ENCODE measurements at regions not wholly inside any gene's neighbourhood (a gene's known extent, or its start where the extent isn't known, plus 50 kb on each side); places are given as distances from the start of the nearest gene placed in this dataset.

- H3K4me1 Mint-ChIP-seq = peaks cover 31% of the 10 kb centered on the region
- POLR2A ChIA-PET = interaction anchor here (0.6 kb wide), 1 partner anchor 63 kb away, joined by 3 read pairs; no protein-coding TSS in a partner anchor
- H3K4me3 Mint-ChIP-seq = no peak overlapping the region
- no peak overlapping the region for H3K27ac Mint-ChIP-seq
- CTCF ChIA-PET = interaction anchor here (0.6 to 2.7 kb wide), 8 partner anchors 10 to 806 kb away, joined by 3 to 11 read pairs (median 4); no protein-coding TSS in a partner anchor
- peaks cover 57% of the 10 kb centered on the region for H3K36me3 Mint-ChIP-seq (ENCODE audit: low read depth)
- DNase-seq = no peak
- H3K9me3 Mint-ChIP-seq = peaks cover 42% of the 10 kb centered on the region
- H3K27me3 Mint-ChIP-seq = no peaks in the 10 kb centered on the region
These were observed 286.0 kb upstream of the B3GALT2 start for GRCh38 chr1:193472430-193472829.

DNA sequence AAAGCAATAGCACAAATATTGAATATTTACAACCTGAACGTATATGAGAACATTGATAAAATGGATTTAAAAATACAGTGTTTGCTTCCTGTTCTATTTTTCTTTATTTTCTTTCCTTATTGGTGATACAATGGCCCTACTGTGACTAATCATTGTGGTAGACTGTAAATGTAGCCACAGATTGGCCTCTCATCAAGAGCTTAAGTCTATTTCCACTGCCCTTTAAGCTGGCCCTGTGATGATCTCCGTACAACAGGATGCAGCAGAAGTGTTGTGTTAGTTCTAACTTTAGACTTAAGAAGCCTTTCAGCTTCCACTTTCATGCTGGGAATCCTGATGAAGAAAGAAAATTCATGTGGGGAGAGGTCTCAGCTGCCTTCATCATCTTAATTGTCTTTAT lies 285.6 kb upstream of the B3GALT2 start:
- no peak overlapping the region for H3K27ac Mint-ChIP-seq
- CTCF ChIA-PET = interaction anchor here (0.6 to 2.7 kb wide), 4 partner anchors 10 to 54 kb away, joined by 3 to 11 read pairs (median 5); no protein-coding TSS in a partner anchor
- H3K36me3 Mint-ChIP-seq (ENCODE audit: low read depth) = peaks cover 55% of the 10 kb centered on the region
- POLR2A ChIA-PET = no interaction called here
- no peaks in the 10 kb centered on the region for H3K27me3 Mint-ChIP-seq
- no peak overlapping the region for H3K4me3 Mint-ChIP-seq
- DNase-seq = no peak
- peaks cover 40% of the 10 kb centered on the region for H3K9me3 Mint-ChIP-seq
- H3K4me1 Mint-ChIP-seq = peaks cover 28% of the 10 kb centered on the region

DNA sequence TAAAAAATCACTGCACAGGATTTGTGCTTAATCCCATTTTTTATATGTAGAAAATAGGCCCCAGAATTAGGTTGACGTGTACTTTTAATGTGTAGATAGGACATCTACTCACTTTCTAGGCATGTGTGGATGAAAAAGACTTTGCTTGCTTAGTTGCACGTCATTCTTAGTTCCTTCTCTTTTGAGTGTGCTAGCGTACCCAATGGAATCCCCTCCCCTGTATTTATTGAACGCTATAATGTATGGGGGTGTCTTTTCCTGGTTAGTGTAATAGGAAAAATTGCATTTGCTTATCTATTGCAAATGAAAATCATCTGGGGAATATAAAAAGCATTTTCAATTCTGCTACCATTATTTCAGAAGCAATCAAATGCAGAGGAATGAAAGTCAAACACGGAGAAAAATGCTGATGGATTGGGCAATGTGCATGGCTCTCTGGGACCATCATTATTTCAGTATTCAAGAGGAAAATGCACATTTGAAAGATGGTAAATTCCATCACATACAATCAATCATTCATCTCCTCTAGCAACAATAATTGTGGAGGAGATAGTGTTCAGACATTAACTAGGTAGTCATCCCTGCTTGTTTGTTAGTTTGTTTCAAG lies 277.0 kb upstream of the B3GALT2 start:
- no peak overlapping the region for H3K27ac Mint-ChIP-seq
- POLR2A ChIA-PET = no interaction called here
- DNase-seq = no peak
- CTCF ChIA-PET = interaction anchor here (1.3 to 2.1 kb wide), 2 partner anchors 9 to 48 kb away, joined by 3 to 11 read pairs; no protein-coding TSS in a partner anchor
- H3K9me3 Mint-ChIP-seq = peaks cover 7% of the 10 kb centered on the region
- no peaks in the 10 kb centered on the region for H3K27me3 Mint-ChIP-seq
- peaks cover 35% of the 10 kb centered on the region for H3K4me1 Mint-ChIP-seq
- H3K4me3 Mint-ChIP-seq = peak overlapping the region; percentile 41
- peaks cover 12% of the 10 kb centered on the region for H3K36me3 Mint-ChIP-seq (ENCODE audit: low read depth)

DNA sequence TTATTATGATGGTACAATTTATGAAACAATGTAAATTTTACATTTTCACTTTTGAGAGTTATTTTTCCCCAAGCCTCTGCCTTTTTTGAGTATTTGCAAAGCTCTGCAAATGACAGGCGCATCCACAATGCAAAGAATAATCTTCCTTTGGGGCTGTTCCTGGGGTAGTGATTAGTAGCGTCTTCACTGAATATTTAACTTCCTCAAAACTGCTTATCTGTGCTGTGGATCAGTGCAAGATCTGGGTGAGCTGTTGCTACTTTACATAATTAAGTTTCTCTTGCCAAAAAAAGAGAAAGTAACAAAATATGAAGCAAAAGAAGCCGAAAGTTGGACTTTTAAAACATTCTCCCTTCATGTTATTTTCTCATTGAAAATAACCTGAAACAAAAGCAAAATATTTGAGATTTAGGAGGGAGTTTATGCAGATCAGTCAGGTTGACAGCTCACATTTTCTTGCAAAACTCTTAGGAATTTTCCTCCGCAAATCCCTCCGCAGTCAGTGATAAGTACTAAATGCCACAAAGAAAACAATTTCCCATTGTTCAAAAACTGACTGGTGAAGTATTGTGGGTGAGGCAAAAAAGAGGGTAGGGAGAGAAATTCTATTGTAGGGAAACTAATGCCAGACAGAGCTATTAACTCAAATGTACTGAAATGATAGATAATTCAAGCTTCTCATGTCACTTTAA lies 276.4 kb upstream of the B3GALT2 start:
- H3K4me3 Mint-ChIP-seq = peak overlapping the region; percentile 41
- no peaks in the 10 kb centered on the region for H3K27me3 Mint-ChIP-seq
- DNase-seq = peak; percentile 17
- H3K9me3 Mint-ChIP-seq = peaks cover 7% of the 10 kb centered on the region
- POLR2A ChIA-PET = interaction anchor here (0.7 kb wide), 1 partner anchor 26 kb away, joined by 3 read pairs; no protein-coding TSS in a partner anchor
- peak overlapping the region; percentile 67 for H3K27ac Mint-ChIP-seq
- H3K36me3 Mint-ChIP-seq (ENCODE audit: low read depth) = peaks cover 9% of the 10 kb centered on the region
- CTCF ChIA-PET = interaction anchor here (0.6 to 2.1 kb wide), 5 partner anchors 9 to 262 kb away, joined by 3 to 11 read pairs (median 3); no protein-coding TSS in a partner anchor
- H3K4me1 Mint-ChIP-seq = peaks cover 35% of the 10 kb centered on the region

DNA sequence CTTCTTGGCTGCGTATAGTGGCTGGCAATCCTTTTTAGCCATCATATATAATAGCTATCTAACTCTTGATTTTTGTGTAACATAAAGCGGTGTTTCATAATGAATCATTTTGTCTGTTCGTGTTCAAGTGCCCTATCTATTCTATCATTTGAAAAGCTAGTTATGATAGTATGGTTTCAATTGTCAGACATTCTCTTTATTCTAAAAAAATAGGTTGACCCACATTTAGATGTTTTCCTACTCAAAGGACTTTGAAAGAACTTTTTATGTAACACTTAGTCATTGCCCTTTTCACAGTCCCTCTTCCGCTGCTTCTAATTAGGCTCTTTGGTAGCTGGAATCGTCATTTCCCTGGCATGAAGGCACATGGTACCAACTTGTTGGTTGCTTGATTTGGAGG lies 272.2 kb upstream of the B3GALT2 start:
- ChIA-PET CTCF (interaction anchor here (1.0 to 2.1 kb wide), 7 partner anchors 8 to 20 kb away, joined by 3 to 7 read pairs (median 4); no protein-coding TSS in a partner anchor), POLR2A (no interaction called here)
- Mint-ChIP-seq H3K9me3 (peaks cover 7% of the 10 kb centered on the region), H3K36me3 (ENCODE audit: low read depth) (peaks cover 9% of the 10 kb centered on the region), H3K27me3 (no peaks in the 10 kb centered on the region), H3K4me1 (peaks cover 31% of the 10 kb centered on the region), H3K4me3 (peak overlapping the region; percentile 12), H3K27ac (peak overlapping the region; percentile 21)
- no peak for DNase-seq

- DNase-seq = no peak
- CTCF ChIA-PET = interaction anchor here (0.8 to 2.1 kb wide), 6 partner anchors 10 to 92 kb away, joined by 3 to 7 read pairs (median 4); no protein-coding TSS in a partner anchor
- Mint-ChIP-seq H3K4me1 (peaks cover 22% of the 10 kb centered on the region), H3K4me3 (no peak overlapping the region), H3K27me3 (no peaks in the 10 kb centered on the region), H3K36me3 (ENCODE audit: low read depth) (peaks cover 9% of the 10 kb centered on the region), H3K9me3 (peaks cover 7% of the 10 kb centered on the region), H3K27ac (no peak overlapping the region)
- POLR2A ChIA-PET = no interaction called here
These were observed 271.3 kb upstream of the B3GALT2 start for GRCh38 chr1:193457676-193458075.

GRCh38 chr1:193456811-193457280 lies 270.4 kb upstream of the B3GALT2 start:
- Mint-ChIP-seq H3K27ac (no peak overlapping the region), H3K4me3 (no peak overlapping the region), H3K9me3 (peaks cover 7% of the 10 kb centered on the region), H3K27me3 (no peaks in the 10 kb centered on the region), H3K4me1 (peaks cover 20% of the 10 kb centered on the region), H3K36me3 (ENCODE audit: low read depth) (peaks cover 9% of the 10 kb centered on the region)
- no peak for DNase-seq
- CTCF ChIA-PET = interaction anchor here (0.8 to 1.9 kb wide), 3 partner anchors 8 to 90 kb away, joined by 3 to 8 read pairs (median 3); no protein-coding TSS in a partner anchor
- POLR2A ChIA-PET = no interaction called here

GRCh38 chr1:193451606-193452005 lies 265.2 kb upstream of the B3GALT2 start:
- ChIA-PET CTCF (interaction anchor here (1.1 kb wide), 1 partner anchor 9 kb away, joined by 3 read pairs; no protein-coding TSS in a partner anchor), POLR2A (no interaction called here)
- H3K36me3 Mint-ChIP-seq (ENCODE audit: low read depth) = peaks cover 5% of the 10 kb centered on the region
- no peak for DNase-seq
- H3K4me1 Mint-ChIP-seq = peaks cover 19% of the 10 kb centered on the region
- peaks cover 8% of the 10 kb centered on the region for H3K9me3 Mint-ChIP-seq
- H3K27me3 Mint-ChIP-seq = no peaks in the 10 kb centered on the region
- H3K4me3 Mint-ChIP-seq = no peak overlapping the region
- no peak overlapping the region for H3K27ac Mint-ChIP-seq

GRCh38 chr1:193451001-193451400 lies 264.6 kb upstream of the B3GALT2 start:
- no peak overlapping the region for H3K27ac Mint-ChIP-seq
- no peaks in the 10 kb centered on the region for H3K27me3 Mint-ChIP-seq
- H3K36me3 Mint-ChIP-seq (ENCODE audit: low read depth) = peaks cover 5% of the 10 kb centered on the region
- peaks cover 8% of the 10 kb centered on the region for H3K9me3 Mint-ChIP-seq
- H3K4me3 Mint-ChIP-seq = no peak overlapping the region
- CTCF ChIA-PET = no interaction called here
- DNase-seq = no peak
- POLR2A ChIA-PET = no interaction called here
- peaks cover 19% of the 10 kb centered on the region for H3K4me1 Mint-ChIP-seq

- Mint-ChIP-seq H3K4me3 (no peak overlapping the region), H3K27ac (peak overlapping the region; percentile 59), H3K9me3 (peaks cover 8% of the 10 kb centered on the region), H3K4me1 (peaks cover 19% of the 10 kb centered on the region), H3K27me3 (no peaks in the 10 kb centered on the region), H3K36me3 (ENCODE audit: low read depth) (peaks cover 5% of the 10 kb centered on the region)
- DNase-seq = peak; percentile 10
- POLR2A ChIA-PET = no interaction called here
- CTCF ChIA-PET = interaction anchor here (1.2 kb wide), 2 partner anchors 20 to 54 kb away, joined by 3 read pairs; no protein-coding TSS in a partner anchor
These were observed 262.5 kb upstream of the B3GALT2 start for GRCh38 chr1:193448682-193449461.

GRCh38 chr1:193443886-193444285 lies 257.5 kb upstream of the B3GALT2 start:
- Mint-ChIP-seq H3K4me1 (peaks cover 5% of the 10 kb centered on the region), H3K9me3 (peaks cover 32% of the 10 kb centered on the region), H3K36me3 (ENCODE audit: low read depth) (peaks cover 17% of the 10 kb centered on the region), H3K4me3 (no peak overlapping the region), H3K27ac (no peak overlapping the region), H3K27me3 (no peaks in the 10 kb centered on the region)
- CTCF ChIA-PET = interaction anchor here (1.4 kb wide), 1 partner anchor 14 kb away, joined by 4 read pairs; no protein-coding TSS in a partner anchor
- DNase-seq = no peak
- POLR2A ChIA-PET = no interaction called here

- ChIA-PET POLR2A (no interaction called here), CTCF (no interaction called here)
- H3K4me3 Mint-ChIP-seq = no peak overlapping the region
- H3K9me3 Mint-ChIP-seq = peaks cover 58% of the 10 kb centered on the region
- peaks cover 40% of the 10 kb centered on the region for H3K36me3 Mint-ChIP-seq (ENCODE audit: low read depth)
- no peak overlapping the region for H3K27ac Mint-ChIP-seq
- DNase-seq = no peak
- peaks cover 26% of the 10 kb centered on the region for H3K4me1 Mint-ChIP-seq
- H3K27me3 Mint-ChIP-seq = no peaks in the 10 kb centered on the region
These were observed 252.4 kb upstream of the B3GALT2 start for GRCh38 chr1:193438771-193439170.
